Ishikawa (cell line): ENCODE measurements at regions not wholly inside any gene's neighbourhood (a gene's known extent, or its start where the extent isn't known, plus 50 kb on each side); places are given as distances from the start of the nearest gene placed in this dataset.

Experiments
- CEBPB ChIP-seq: IDR thresholded peaks from 2 replicates; pipeline ENCODE4 v1.6.1; 2012
- CREB1 ChIP-seq: IDR thresholded peaks from 2 replicates; pipeline ENCODE4 v1.6.1; 2012; ENCODE audit warnings: low read depth
- EGR1 ChIP-seq: IDR thresholded peaks from 2 replicates; pipeline ENCODE4 v1.6.1; 2012
- EP300 ChIP-seq: IDR thresholded peaks from 2 replicates; pipeline ENCODE4 v1.6.1; 2012; ENCODE audit warnings: borderline replicate concordance
- FOXM1 ChIP-seq: IDR thresholded peaks from 2 replicates; pipeline ENCODE4 v1.6.1; 2012; ENCODE audit warnings: low read depth, borderline replicate concordance
- NFIC ChIP-seq: IDR thresholded peaks from 2 replicates; pipeline ENCODE4 v1.6.1; 2012
- RAD21 ChIP-seq: IDR thresholded peaks from 2 replicates; pipeline ENCODE4 v1.6.1; 2012; ENCODE audit warnings: low read depth
- TAF1 ChIP-seq: IDR thresholded peaks from 2 replicates; pipeline ENCODE4 v1.6.1; 2012; ENCODE audit warnings: low read depth, mild to moderate bottlenecking
- TCF12 ChIP-seq: IDR thresholded peaks from 2 replicates; pipeline ENCODE4 v1.6.1; 2012; ENCODE audit warnings: low read depth
- TEAD4 ChIP-seq: IDR thresholded peaks from 2 replicates; pipeline ENCODE4 v1.6.1; 2012
- YY1 ChIP-seq: IDR thresholded peaks from 2 replicates; pipeline ENCODE4 v1.6.1; 2012; ENCODE audit warnings: low read depth
- ZBTB7A ChIP-seq: IDR thresholded peaks from 2 replicates; pipeline ENCODE4 v1.6.1; 2012; ENCODE audit warnings: low read depth
- TF ChIP-seq, protein P1 (sequence below): IDR thresholded peaks from 2 replicates; pipeline ENCODE4 v1.6.1; 2012; ENCODE audit warnings: low read depth, mild to moderate bottlenecking
- TF ChIP-seq, protein P2 (sequence below): IDR thresholded peaks from 2 replicates; pipeline ENCODE4 v1.6.1; 2012
- TF ChIP-seq, protein P3 (sequence below): IDR thresholded peaks from 2 replicates; pipeline ENCODE4 v1.6.1; 2012

DNA sequence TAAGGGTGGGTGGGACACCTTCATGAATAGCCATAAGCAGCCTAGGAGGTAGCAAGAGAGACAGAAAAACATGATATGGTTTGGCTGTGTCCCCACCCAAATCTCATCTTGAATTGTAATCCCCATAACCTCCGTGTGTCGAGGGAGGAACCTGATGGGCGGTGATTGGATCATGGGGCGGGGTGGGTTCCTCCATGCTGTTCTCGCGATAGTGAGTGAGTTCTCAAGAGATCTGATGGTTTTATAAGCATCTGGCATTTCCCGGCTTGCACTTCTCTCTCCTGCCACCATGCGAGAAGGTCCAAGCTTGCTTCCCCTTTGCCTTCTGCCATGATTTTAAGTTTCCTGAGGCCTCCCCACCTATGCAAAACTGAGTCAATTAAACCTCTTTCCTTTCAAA is 259.1 kb upstream of the ERCC4 start:
- TF ChIP-seq FOXM1 (no peak), CREB1 (no peak), TAF1 (no peak), EGR1 (no peak), CEBPB (no peak), TEAD4 (no peak), TCF12 (no peak), YY1 (no peak), ZBTB7A (no peak), EP300 (no peak), RAD21 (no peak), NFIC (no peak)
- TF ChIP-seq, protein P1, sequence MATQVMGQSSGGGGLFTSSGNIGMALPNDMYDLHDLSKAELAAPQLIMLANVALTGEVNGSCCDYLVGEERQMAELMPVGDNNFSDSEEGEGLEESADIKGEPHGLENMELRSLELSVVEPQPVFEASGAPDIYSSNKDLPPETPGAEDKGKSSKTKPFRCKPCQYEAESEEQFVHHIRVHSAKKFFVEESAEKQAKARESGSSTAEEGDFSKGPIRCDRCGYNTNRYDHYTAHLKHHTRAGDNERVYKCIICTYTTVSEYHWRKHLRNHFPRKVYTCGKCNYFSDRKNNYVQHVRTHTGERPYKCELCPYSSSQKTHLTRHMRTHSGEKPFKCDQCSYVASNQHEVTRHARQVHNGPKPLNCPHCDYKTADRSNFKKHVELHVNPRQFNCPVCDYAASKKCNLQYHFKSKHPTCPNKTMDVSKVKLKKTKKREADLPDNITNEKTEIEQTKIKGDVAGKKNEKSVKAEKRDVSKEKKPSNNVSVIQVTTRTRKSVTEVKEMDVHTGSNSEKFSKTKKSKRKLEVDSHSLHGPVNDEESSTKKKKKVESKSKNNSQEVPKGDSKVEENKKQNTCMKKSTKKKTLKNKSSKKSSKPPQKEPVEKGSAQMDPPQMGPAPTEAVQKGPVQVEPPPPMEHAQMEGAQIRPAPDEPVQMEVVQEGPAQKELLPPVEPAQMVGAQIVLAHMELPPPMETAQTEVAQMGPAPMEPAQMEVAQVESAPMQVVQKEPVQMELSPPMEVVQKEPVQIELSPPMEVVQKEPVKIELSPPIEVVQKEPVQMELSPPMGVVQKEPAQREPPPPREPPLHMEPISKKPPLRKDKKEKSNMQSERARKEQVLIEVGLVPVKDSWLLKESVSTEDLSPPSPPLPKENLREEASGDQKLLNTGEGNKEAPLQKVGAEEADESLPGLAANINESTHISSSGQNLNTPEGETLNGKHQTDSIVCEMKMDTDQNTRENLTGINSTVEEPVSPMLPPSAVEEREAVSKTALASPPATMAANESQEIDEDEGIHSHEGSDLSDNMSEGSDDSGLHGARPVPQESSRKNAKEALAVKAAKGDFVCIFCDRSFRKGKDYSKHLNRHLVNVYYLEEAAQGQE: no peak
- TF ChIP-seq, protein P2, sequence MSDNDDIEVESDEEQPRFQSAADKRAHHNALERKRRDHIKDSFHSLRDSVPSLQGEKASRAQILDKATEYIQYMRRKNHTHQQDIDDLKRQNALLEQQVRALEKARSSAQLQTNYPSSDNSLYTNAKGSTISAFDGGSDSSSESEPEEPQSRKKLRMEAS: no peak
- TF ChIP-seq, protein P3, sequence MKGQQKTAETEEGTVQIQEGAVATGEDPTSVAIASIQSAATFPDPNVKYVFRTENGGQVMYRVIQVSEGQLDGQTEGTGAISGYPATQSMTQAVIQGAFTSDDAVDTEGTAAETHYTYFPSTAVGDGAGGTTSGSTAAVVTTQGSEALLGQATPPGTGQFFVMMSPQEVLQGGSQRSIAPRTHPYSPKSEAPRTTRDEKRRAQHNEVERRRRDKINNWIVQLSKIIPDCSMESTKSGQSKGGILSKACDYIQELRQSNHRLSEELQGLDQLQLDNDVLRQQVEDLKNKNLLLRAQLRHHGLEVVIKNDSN: no peak

DNA sequence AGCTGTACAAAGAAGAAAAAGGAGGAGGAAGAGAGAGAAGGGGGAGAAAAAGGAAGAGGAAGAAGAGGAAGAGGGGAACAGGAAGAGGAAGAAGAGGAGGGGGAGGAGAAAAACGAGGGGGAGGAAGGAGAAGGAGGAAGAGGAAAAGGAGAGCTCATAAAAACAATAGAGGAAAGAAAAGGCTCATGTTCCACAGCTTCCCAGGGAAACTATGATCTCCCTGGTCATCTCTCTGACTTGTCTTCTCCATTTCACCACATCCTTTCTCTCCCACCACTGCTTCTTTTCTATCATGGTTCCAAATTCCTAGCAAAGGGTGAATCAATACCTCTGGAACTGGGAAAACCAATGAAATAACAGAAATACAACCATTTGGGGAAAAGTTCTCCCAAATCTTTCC is 254.1 kb upstream of the ERCC4 start:
- TF ChIP-seq EGR1 (no peak), CEBPB (no peak), RAD21 (no peak), NFIC (no peak), YY1 (no peak), TCF12 (no peak), TAF1 (no peak), ZBTB7A (no peak), FOXM1 (no peak), EP300 (no peak)
- TF ChIP-seq, protein P3: no peak

DNA sequence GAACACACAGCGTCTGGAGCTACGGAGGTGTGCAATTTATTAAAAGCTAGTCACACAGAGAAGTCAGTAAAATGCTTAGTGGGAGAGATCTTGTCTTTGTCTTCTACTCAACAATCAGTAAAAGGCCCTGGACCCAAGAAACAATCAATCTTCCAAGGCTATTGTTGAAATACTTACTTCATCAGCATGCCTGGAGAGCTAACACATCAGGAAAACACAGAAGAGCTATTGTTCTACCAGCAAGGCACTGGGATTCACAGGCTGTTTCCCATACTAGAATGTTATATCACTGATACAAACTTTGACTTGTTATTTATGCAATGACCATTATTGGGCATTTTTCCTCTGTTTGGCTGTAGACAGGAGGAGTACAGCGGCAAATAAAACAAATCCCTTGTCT is 247.8 kb upstream of the ERCC4 start:
- TF ChIP-seq CEBPB (no peak), EP300 (no peak), YY1 (no peak), EGR1 (no peak), TAF1 (no peak)

DNA sequence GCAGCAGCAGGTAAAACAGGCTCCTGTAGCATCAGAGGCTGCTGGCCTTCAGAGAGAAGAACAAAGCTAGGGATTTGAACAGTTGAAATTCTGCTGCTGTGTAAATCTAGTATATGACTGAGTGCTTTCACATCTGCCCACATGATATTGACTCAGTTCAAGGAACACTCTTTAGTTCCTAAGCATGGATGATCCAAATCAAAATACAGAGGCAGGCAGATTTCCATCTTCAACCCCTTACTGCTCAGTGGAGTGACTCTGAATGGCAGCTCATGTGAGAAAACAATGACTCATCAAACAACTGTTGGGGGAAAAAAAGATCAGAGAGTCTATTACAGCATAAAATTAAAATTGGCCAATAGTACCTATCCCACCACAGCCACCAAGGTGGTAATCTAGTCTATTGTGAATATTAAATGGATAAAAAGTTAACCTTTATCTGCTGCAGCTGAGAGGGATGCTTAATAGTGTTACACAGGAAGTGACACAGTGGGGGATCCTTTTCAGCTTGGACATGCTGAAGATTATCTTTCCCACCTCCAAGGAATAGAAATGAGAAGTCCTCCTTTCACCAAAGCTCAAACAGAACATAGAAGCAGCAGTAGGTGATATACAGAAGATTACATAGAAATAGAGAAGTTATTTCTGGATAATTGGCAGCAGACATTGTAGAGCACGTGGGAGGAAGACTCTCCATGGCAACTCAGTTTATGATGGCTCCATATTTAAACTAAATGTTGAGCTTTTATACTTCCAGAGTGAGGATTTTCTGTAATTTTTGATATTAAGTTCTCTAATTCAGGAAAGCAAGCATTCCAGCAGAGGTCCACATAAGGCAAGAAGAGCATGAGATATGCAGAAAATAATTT is 239.7 kb upstream of the ERCC4 start:
- TF ChIP-seq YY1: no peak
- TF ChIP-seq ZBTB7A: no peak
- no peak for TF ChIP-seq TAF1
- no peak for TF ChIP-seq RAD21
- TF ChIP-seq EP300: no peak

DNA sequence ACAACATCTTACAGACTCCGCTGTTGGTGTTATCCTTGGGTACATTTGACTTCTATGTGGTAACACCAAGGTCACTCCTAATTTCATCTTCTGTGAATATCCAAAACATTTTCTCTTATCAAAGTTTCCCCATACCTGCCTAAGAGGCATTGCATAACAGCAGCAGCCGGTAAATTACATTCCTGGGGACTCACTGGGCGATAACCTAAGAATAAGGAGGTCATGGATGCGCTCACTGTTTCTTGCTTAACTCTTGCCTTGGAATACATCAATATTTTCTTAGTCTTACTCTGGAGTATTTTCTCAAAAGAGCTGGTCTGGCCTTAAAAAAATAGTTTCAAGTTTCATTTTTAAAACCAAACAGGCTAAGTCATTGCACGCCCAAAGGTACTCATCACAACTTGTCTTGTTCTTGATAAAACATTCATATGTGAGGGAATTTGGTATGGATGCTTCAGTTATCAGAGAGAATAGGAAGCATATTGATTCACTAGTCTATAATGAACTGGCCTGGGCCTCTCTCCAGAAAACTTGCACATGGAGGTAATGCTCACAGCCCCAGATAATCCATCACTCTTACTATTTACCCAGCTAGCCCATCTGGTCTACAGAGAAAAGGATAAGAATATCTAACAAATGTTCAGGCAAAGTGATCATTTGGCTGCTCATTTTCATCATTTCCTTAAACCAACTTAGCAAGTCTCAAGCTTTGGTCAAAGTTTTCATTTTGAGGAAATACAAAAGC is 235.0 kb upstream of the ERCC4 start:
- TF ChIP-seq CREB1 (no peak), ZBTB7A (no peak), EP300 (no peak), TAF1 (no peak), YY1 (no peak), FOXM1 (no peak), RAD21 (no peak), CEBPB (no peak), TCF12 (no peak), TEAD4 (no peak), EGR1 (no peak)
- TF ChIP-seq, protein P3: no peak
- TF ChIP-seq, protein P2: no peak
- TF ChIP-seq, protein P1: no peak
